ENCODE measurements at regions not wholly inside any gene's neighbourhood (a gene's known extent, or its start where the extent isn't known, plus 50 kb on each side); places are given as distances from the start of the nearest gene placed in this dataset.
"Not testable (repeated sequence)": the region's sequence is repeated elsewhere in the genome, so short reads cannot be mapped to it uniquely, and the experiment has no call there.

- no peak for DNase-seq (ENCODE audit: low read depth)
Measured at GRCh38 chr13:50527612-50528509, 315.6 kb downstream of the DLEU7 start.

GRCh38 chr13:50529154-50529882 is 314.2 kb downstream of the DLEU7 start:
- DNase-seq (ENCODE audit: low read depth) = no peak

- no peak for DNase-seq (ENCODE audit: low read depth)
Measured at GRCh38 chr13:50531917-50532899, 311.3 kb downstream of the DLEU7 start.

- no peak for DNase-seq (ENCODE audit: low read depth)
Measured at GRCh38 chr13:50535050-50535449, 308.4 kb downstream of the DLEU7 start.

GRCh38 chr13:50537029-50537428 is 306.5 kb downstream of the DLEU7 start:
- no peak for DNase-seq (ENCODE audit: low read depth)

- DNase-seq (ENCODE audit: low read depth) = no peak
Measured at GRCh38 chr13:50539791-50540530, 303.5 kb downstream of the DLEU7 start.

- DNase-seq (ENCODE audit: low read depth) = no peak
Measured at GRCh38 chr13:50543141-50543540, 300.4 kb downstream of the DLEU7 start.

GRCh38 chr13:50543782-50544181 is 299.7 kb downstream of the DLEU7 start:
- DNase-seq (ENCODE audit: low read depth) = no peak

GRCh38 chr13:50544211-50544610 is 299.3 kb downstream of the DLEU7 start:
- DNase-seq (ENCODE audit: low read depth) = no peak

- DNase-seq (ENCODE audit: low read depth) = not testable (repeated sequence)
Measured at GRCh38 chr13:50547175-50547574, 296.3 kb downstream of the DLEU7 start.

GRCh38 chr13:50548586-50548985 is 294.9 kb downstream of the DLEU7 start:
- DNase-seq (ENCODE audit: low read depth) = no peak

GRCh38 chr13:50549221-50549942 is 294.1 kb downstream of the DLEU7 start:
- no peak for DNase-seq (ENCODE audit: low read depth)

GRCh38 chr13:50550151-50550550 is 293.3 kb downstream of the DLEU7 start:
- DNase-seq (ENCODE audit: low read depth) = no peak

GRCh38 chr13:50552424-50552966 is 291.0 kb downstream of the DLEU7 start:
- DNase-seq (ENCODE audit: low read depth) = no peak

- DNase-seq (ENCODE audit: low read depth) = no peak
Measured at GRCh38 chr13:50561739-50562138, 281.8 kb downstream of the DLEU7 start.

GRCh38 chr13:50566646-50567045 is 276.8 kb downstream of the DLEU7 start:
- DNase-seq (ENCODE audit: low read depth) = no peak

- no peak for DNase-seq (ENCODE audit: low read depth)
Measured at GRCh38 chr13:50572129-50572528, 271.4 kb downstream of the DLEU7 start.

GRCh38 chr13:50573066-50573465 is 270.4 kb downstream of the DLEU7 start:
- no peak for DNase-seq (ENCODE audit: low read depth)

GRCh38 chr13:50574731-50575130 is 268.8 kb downstream of the DLEU7 start:
- DNase-seq (ENCODE audit: low read depth) = no peak

GRCh38 chr13:50575138-50575537 is 268.4 kb downstream of the DLEU7 start:
- DNase-seq (ENCODE audit: low read depth) = no peak

Measured in T follicular helper cell (primary cell).